ACC112 (cell line): ENCODE measurements at regions not wholly inside any gene's neighbourhood (a gene's known extent, or its start where the extent isn't known, plus 50 kb on each side); places are given as distances from the start of the nearest gene placed in this dataset.

Experiments used
- H2AFZ ChIP-seq: fragments of 200-600 bp; sonication (generic); one replicate; pipeline ENCODE4 v1.6.0; 2017; ENCODE audit warnings: antibody characterized with exemption, low read length; ENCODE audit not compliant: unreplicated experiment
- H3K27ac ChIP-seq: fragments of 200-600 bp; sonication (generic); 2 replicates; pipeline ENCODE4 v1.5.1; 2014; ENCODE audit warnings: low read depth, mild to moderate bottlenecking, antibody characterized with exemption, low read length, moderate library complexity
- H3K27me3 ChIP-seq: fragments of 200-600 bp; sonication (generic); 2 replicates; pipeline ENCODE4 v1.6.1; 2014; ENCODE audit warnings: mild to moderate bottlenecking, antibody characterized with exemption, low read length, moderate library complexity, mixed read lengths; ENCODE audit not compliant: insufficient read depth
- H3K36me3 ChIP-seq: fragments of 200-600 bp; sonication (generic); 2 replicates; pipeline ENCODE4 v1.6.1; 2016; ENCODE audit warnings: mild to moderate bottlenecking, antibody characterized with exemption, low read length, moderate library complexity, mixed read lengths; ENCODE audit not compliant: insufficient read depth
- H3K4me1 ChIP-seq: fragments of 200-600 bp; sonication (generic); one replicate; pipeline ENCODE4 v1.6.1; 2016; ENCODE audit warnings: low read length, mixed read lengths; ENCODE audit not compliant: insufficient read depth, unreplicated experiment, control insufficient read depth
- H3K4me3 ChIP-seq: fragments of 200-600 bp; sonication (generic); 2 replicates; pipeline ENCODE4 v1.5.1; 2014; ENCODE audit warnings: mild to moderate bottlenecking, low read depth, low read length
- H3K79me2 ChIP-seq: fragments of 200-600 bp; sonication (generic); one replicate; pipeline ENCODE4 v1.6.0; 2016; ENCODE audit warnings: low read length; ENCODE audit not compliant: control insufficient read depth, unreplicated experiment, insufficient read depth

GRCh38 chr17:54085934-54086333 is 263.2 kb downstream of the KIF2B start:
- Histone ChIP-seq H2AFZ (no peak overlapping the region), H3K27ac (no peak overlapping the region), H3K27me3 (no peaks in the 10 kb centered on the region), H3K36me3 (no peaks in the 10 kb centered on the region), H3K4me3 (no peak overlapping the region), H3K79me2 (no peaks in the 10 kb centered on the region), H3K4me1 (no peaks in the 10 kb centered on the region)

DNA sequence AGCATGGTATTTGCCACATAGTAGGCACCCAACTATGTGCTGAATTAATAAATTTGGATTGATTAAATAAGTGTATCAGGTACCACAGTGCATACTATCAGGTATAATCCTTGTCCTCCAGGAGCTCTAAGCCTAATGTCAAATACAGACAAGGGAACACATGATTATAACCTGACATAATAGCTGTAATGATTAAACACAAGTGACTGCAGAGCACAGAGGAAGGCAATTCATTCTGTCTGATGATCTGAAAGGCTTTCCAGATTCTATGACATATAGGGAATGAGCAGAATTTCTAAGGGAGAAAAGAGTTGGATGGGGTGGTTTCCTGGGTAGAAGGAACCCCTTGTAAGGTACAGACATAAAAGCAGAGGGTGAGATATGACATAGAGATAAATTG is 273.5 kb downstream of the KIF2B start:
- Histone ChIP-seq H3K27ac (no peak overlapping the region), H3K79me2 (no peaks in the 10 kb centered on the region), H3K27me3 (no peaks in the 10 kb centered on the region), H3K4me1 (no peaks in the 10 kb centered on the region), H3K4me3 (no peak overlapping the region), H2AFZ (no peak overlapping the region), H3K36me3 (no peaks in the 10 kb centered on the region)

GRCh38 chr17:54099221-54099620 is 276.5 kb downstream of the KIF2B start:
- H3K27me3 ChIP-seq = no peaks in the 10 kb centered on the region
- no peak overlapping the region for H3K27ac ChIP-seq
- H2AFZ ChIP-seq = no peak overlapping the region
- no peak overlapping the region for H3K4me3 ChIP-seq
- H3K36me3 ChIP-seq = no peaks in the 10 kb centered on the region
- H3K79me2 ChIP-seq = no peaks in the 10 kb centered on the region
- no peaks in the 10 kb centered on the region for H3K4me1 ChIP-seq

GRCh38 chr17:54102246-54102645 is 279.5 kb downstream of the KIF2B start:
- H2AFZ ChIP-seq = no peak overlapping the region
- no peaks in the 10 kb centered on the region for H3K79me2 ChIP-seq
- H3K4me3 ChIP-seq = no peak overlapping the region
- H3K27me3 ChIP-seq = no peaks in the 10 kb centered on the region
- no peaks in the 10 kb centered on the region for H3K4me1 ChIP-seq
- H3K27ac ChIP-seq = no peak overlapping the region
- H3K36me3 ChIP-seq = no peaks in the 10 kb centered on the region

- Histone ChIP-seq H3K79me2 (no peaks in the 10 kb centered on the region), H2AFZ (no peak overlapping the region), H3K27me3 (no peaks in the 10 kb centered on the region), H3K36me3 (no peaks in the 10 kb centered on the region), H3K27ac (no peak overlapping the region), H3K4me3 (no peak overlapping the region), H3K4me1 (no peaks in the 10 kb centered on the region)
Measured at GRCh38 chr17:54111576-54111975, 288.8 kb downstream of the KIF2B start.

DNA sequence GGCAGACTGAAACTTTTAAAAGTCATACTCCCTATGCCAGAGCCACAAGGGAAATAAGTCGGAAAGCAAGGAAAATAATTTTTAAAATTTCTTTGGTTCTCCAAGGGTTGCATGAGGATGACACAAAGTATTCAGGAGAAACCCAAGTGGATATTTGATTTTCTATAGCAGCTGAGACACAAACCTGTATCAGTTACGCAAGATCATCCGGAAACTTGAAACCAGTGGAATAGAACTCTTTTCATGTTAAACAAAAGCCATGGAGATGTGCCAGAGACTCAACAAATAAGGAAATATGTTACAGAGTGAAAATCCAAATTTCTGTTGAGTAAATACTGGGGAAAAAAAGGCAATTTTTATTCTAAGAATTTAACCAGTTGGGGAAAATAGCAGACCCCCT is 294.7 kb downstream of the KIF2B start:
- Histone ChIP-seq H3K27me3 (no peaks in the 10 kb centered on the region), H3K4me1 (no peaks in the 10 kb centered on the region), H3K4me3 (no peak overlapping the region), H3K27ac (no peak overlapping the region), H2AFZ (no peak overlapping the region), H3K79me2 (no peaks in the 10 kb centered on the region), H3K36me3 (no peaks in the 10 kb centered on the region)

DNA sequence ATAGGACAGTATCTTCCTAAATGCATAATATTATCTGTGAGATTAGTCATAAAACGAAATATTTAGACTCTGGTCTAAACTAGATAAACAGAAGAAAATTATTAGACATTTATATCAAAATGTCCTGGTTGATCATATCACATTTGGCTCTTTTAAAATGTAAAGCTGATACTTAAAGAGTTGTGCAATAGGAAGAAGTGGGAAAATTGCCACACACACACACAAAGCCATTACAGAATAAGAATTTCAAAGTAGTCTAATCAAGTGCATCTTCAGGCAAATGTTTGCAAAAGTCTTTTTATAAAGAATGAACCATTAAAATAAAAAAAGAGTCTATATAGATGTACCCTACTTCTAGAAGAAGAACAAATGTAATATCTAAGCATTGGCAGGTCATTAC is 301.7 kb downstream of the KIF2B start:
- Histone ChIP-seq H3K4me1 (no peaks in the 10 kb centered on the region), H3K4me3 (no peak overlapping the region), H3K79me2 (no peaks in the 10 kb centered on the region), H3K36me3 (no peaks in the 10 kb centered on the region), H3K27me3 (no peaks in the 10 kb centered on the region), H2AFZ (no peak overlapping the region), H3K27ac (no peak overlapping the region)

DNA sequence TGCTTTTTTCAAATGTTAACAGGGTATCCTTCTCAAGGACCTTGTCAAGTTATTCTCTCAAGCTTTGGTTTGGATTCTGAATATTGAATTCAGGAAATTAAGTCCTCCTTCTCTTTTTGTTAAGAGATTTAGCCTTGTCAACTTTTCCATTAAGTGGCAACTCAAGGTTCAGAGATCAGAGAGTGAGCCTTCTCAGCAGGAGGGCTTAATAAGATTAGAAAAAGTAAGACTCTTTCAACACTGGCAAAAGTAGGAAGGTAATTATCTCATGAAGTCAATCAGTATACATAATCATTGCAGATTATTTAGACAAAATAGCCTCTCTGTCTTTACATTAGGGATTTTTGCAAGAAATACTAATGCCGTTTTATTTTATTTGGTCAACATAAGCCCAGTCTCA is 330.7 kb downstream of the KIF2B start:
- no peak overlapping the region for H3K4me3 ChIP-seq
- H3K79me2 ChIP-seq = no peaks in the 10 kb centered on the region
- H3K36me3 ChIP-seq = no peaks in the 10 kb centered on the region
- H3K27ac ChIP-seq = no peak overlapping the region
- H2AFZ ChIP-seq = no peak overlapping the region
- no peaks in the 10 kb centered on the region for H3K27me3 ChIP-seq
- no peaks in the 10 kb centered on the region for H3K4me1 ChIP-seq

- no peak overlapping the region for H3K27ac ChIP-seq
- no peak overlapping the region for H3K4me3 ChIP-seq
- H3K4me1 ChIP-seq = no peaks in the 10 kb centered on the region
- H3K27me3 ChIP-seq = no peaks in the 10 kb centered on the region
- no peak overlapping the region for H2AFZ ChIP-seq
- no peaks in the 10 kb centered on the region for H3K79me2 ChIP-seq
- no peaks in the 10 kb centered on the region for H3K36me3 ChIP-seq
Measured at GRCh38 chr17:54157542-54157941, 334.8 kb downstream of the KIF2B start.

- H3K27ac ChIP-seq = no peak overlapping the region
- no peaks in the 10 kb centered on the region for H3K27me3 ChIP-seq
- H3K4me1 ChIP-seq = no peaks in the 10 kb centered on the region
- H3K79me2 ChIP-seq = no peaks in the 10 kb centered on the region
- no peaks in the 10 kb centered on the region for H3K36me3 ChIP-seq
- H2AFZ ChIP-seq = no peak overlapping the region
- no peak overlapping the region for H3K4me3 ChIP-seq
Measured at GRCh38 chr17:54172096-54172984, 349.6 kb downstream of the KIF2B start.

GRCh38 chr17:54172985-54173316 is 350.2 kb downstream of the KIF2B start:
- Histone ChIP-seq H3K27ac (no peak overlapping the region), H2AFZ (no peak overlapping the region), H3K36me3 (no peaks in the 10 kb centered on the region), H3K4me3 (no peak overlapping the region), H3K4me1 (no peaks in the 10 kb centered on the region), H3K27me3 (no peaks in the 10 kb centered on the region), H3K79me2 (no peaks in the 10 kb centered on the region)
